ENCODE measurements at regions not wholly inside any gene's neighbourhood (a gene's known extent, or its start where the extent isn't known, plus 50 kb on each side); places are given as distances from the start of the nearest gene placed in this dataset.

DNA sequence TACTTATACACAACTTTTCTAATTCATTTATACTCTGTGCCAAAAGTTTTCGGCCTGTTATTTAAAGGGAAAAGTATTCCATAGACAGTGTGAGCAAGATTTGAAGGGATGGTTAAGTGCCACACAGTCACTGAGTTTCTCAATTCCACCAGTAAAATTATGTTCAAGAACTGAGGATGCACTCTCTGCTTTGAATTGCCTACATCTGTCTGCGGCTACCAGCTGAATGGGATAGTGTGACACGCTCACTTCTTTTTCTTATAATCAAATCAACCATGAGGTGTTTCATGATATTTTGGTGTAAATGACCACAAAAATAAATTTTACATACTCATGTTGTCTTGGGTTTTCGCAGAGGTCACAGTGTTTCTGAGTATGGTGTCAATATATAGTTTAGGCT lies 218.4 kb upstream of the TMEM161B start:
- H3K36me3 ChIP-seq (ENCODE audit: control insufficient read depth in 2 of 4, insufficient read depth in 4 of 4, low read length in 3 of 4) = no peaks in the 10 kb centered on the region
- H3K4me2 ChIP-seq (ENCODE audit: insufficient read depth in 1 of 2, low read depth in 2 of 2, low read length in 2 of 2) = no peak overlapping the region
- peaks cover 0 to 4% (median 3%) of the 10 kb centered on the region in 4 experiments; a peak in 3 of 7 replicates for H3K4me1 ChIP-seq (replicated peaks in 1 of 4; ENCODE audit: control insufficient read depth in 3 of 4, insufficient read depth in 4 of 4, low read length in 3 of 4)
- no peak overlapping the region for H4K8ac ChIP-seq (ENCODE audit: extremely low read depth, insufficient read depth, low read length)
- H3K56ac ChIP-seq (replicated peaks; ENCODE audit: insufficient read length, low read depth, low read length) = no peak overlapping the region
- no peaks in the 10 kb centered on the region for H3K9me3 ChIP-seq (ENCODE audit: insufficient read depth in 2 of 2, low read depth in 1 of 2, low read length in 1 of 2)
- DNase-seq (ENCODE audit: low read depth in 1 of 2, low spot score in 2 of 2) = no peak
- no peak overlapping the region for H3K18ac ChIP-seq (ENCODE audit: extremely low read depth, low read length)
- TF ChIP-seq BCL11A (IDR thresholded peaks at IDR 0.05; ENCODE audit: low read depth in 2 of 2, low read length in 2 of 2) (no peak), MAFK (IDR thresholded peaks at IDR 0.05; ENCODE audit: low read depth, low read length) (no peak), SP4 (IDR thresholded peaks at IDR 0.05; ENCODE audit: low read length) (no peak), PHF8 (conservative IDR thresholded peaks at IDR 0.05; ENCODE audit: low read depth, low read length) (no peak), SP1 (IDR thresholded peaks at IDR 0.05; ENCODE audit: low read depth, low read length) (no peak), TBP (IDR thresholded peaks at IDR 0.05; ENCODE audit: low read depth, low read length) (no peak), TAF7 (optimal IDR thresholded peaks at IDR 0.05; ENCODE audit: borderline replicate concordance, low read depth, low read length) (no peak), JUN (IDR thresholded peaks at IDR 0.05; ENCODE audit: low read depth, low read length) (no peak), JUND (IDR thresholded peaks at IDR 0.05; ENCODE audit: low read length) (no peak), TAF1 (IDR thresholded peaks at IDR 0.05; ENCODE audit: low read depth, low read length) (no peak), HDAC6 (IDR thresholded peaks at IDR 0.05; ENCODE audit: low read depth, low read length) (no peak)
- no peak overlapping the region for H2BK12ac ChIP-seq (ENCODE audit: low read depth, low read length)
- H2BK120ac ChIP-seq (replicated peaks; ENCODE audit: low read depth, low read length) = no peak overlapping the region
- H3K79me2 ChIP-seq (ENCODE audit: control insufficient read depth in 1 of 2, insufficient read depth in 2 of 2, low read length in 2 of 2) = no peaks in the 10 kb centered on the region
- H3K9ac ChIP-seq (replicated peaks in 1 of 4; ENCODE audit: extremely low read depth in 1 of 4, low read depth in 3 of 4, low read length in 3 of 4) = no peak overlapping the region
- no peak overlapping the region for H2AFZ ChIP-seq (ENCODE audit: low read length)
- CTCF ChIA-PET (ENCODE audit: partially characterized antibody) = no interaction called here
- no peak overlapping the region for H3K4ac ChIP-seq (replicated peaks; ENCODE audit: insufficient read length, low read depth, low read length)
- no peak overlapping the region for H2BK20ac ChIP-seq (ENCODE audit: low read length)
- no peak overlapping the region for H2AK5ac ChIP-seq (ENCODE audit: low read depth, low read length)
- no peak overlapping the region for H2BK15ac ChIP-seq (ENCODE audit: low read length)
- POLR2A ChIA-PET (ENCODE audit: partially characterized antibody) = no interaction called here
- no peak overlapping the region for H3K4me3 ChIP-seq (ENCODE audit: extremely low read depth in 1 of 4, insufficient read depth in 2 of 4, low read depth in 3 of 4, low read length in 4 of 4)
- no peak overlapping the region for H4K91ac ChIP-seq (replicated peaks; ENCODE audit: insufficient read length, low read length)
- no peak overlapping the region for H3K27ac ChIP-seq (ENCODE audit: low read depth, low read length)
- no peaks in the 10 kb centered on the region for H3K79me1 ChIP-seq (ENCODE audit: low read depth, low read length)
- no peaks in the 10 kb centered on the region for H3K27me3 ChIP-seq (replicated peaks in 1 of 4; ENCODE audit: control insufficient read depth in 3 of 4, extremely low read depth in 1 of 4, insufficient read depth in 3 of 4, low read length in 3 of 4)
- H3K14ac ChIP-seq (ENCODE audit: insufficient read length) = no peak overlapping the region
- FAIRE-seq = no peak
- H4K20me1 ChIP-seq (replicated peaks in 1 of 2; ENCODE audit: control insufficient read depth in 1 of 2, insufficient read depth in 2 of 2, low read length in 2 of 2) = no peaks in the 10 kb centered on the region
- no peak overlapping the region for H4K5ac ChIP-seq (ENCODE audit: insufficient read length, low read depth, low read length)
- 94% methylated on average over 4 of the region's 4 CpGs; no CpG with 5 or more reads in 1 of the 2 experiments for WGBS, 2 experiments (ENCODE audit: extremely low coverage in 1 of 2, insufficient coverage in 1 of 2, insufficient read length in 1 of 2, insufficient replicate concordance in 2 of 2, low coverage in 1 of 2, low lambda C conversion rate in 2 of 2, missing lambda C conversion rate in 1 of 2)
- H2BK5ac ChIP-seq (ENCODE audit: low read depth, low read length) = no peak overlapping the region
- H3K23ac ChIP-seq (ENCODE audit: insufficient read length) = no peak overlapping the region
- H3K23me2 ChIP-seq (ENCODE audit: low read depth, low read length) = no peaks in the 10 kb centered on the region
